Glomerular endothelial cell (primary cell): ENCODE measurements at regions not wholly inside any gene's neighbourhood (a gene's known extent, or its start where the extent isn't known, plus 50 kb on each side); places are given as distances from the start of the nearest gene placed in this dataset.

Experiments
- DNase-seq: peaks from one replicate; pipeline ENCODE4 v3.0.0-alpha.2; 2011; ENCODE audit warnings: low read depth, low spot score; ENCODE audit errors: extremely low read depth

DNA sequence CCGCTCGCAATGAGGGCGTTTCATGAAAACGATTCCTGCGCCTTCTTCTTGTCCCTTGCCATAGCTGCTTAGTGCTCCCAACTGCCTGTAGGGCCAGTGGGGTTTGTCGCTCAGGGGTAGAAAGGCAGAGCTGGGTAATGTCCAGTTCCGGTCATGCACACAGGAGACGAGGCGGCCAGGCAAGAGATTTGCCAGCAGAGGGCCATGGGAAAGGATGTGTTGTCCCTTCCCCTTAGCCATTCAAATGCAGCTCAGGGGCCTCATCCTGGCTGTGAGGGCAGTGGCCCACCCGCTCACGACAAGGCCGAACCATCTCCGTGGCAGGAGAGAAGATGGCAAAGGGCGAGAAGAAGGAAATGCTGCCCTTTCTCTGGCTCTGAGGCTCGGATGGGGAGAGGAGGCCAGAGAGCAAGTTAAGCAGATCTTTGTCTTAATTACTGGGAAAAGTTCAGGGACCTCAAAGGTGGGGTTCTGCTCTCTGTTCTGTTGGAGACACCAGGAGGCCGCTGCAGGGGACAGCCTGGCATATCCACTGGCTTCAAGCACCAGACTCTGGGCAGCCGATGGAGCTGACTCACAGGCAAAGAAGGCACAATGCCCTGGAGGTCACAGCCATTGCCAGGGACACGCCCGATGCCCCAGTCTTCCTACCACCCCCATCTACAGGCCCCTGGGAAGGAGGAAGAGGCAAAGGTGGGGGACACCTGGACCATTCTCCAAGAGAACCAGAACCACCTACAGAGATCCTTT, 534.8 kb upstream of the MGMT start:
- DNase-seq: no peak

DNA sequence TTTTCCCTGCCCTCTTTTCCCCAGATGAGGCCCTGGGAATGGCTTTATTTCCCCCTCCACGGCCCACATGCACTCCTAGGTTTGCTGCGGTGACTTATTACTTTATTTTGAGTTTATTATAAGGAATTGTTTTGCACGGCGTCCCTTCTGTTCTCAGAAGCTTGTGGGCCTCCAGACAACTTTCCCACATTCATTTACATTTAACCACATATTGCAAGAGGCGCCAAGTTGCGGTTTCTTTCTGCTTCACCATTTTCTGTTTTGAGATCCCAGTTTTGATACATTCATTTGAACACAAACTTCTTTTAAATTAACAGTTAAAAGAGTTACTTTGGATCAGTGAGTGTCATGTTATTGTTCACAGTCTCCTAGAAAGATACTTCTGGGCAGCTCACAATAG, 532.5 kb upstream of the MGMT start:
- DNase-seq: no peak

DNA sequence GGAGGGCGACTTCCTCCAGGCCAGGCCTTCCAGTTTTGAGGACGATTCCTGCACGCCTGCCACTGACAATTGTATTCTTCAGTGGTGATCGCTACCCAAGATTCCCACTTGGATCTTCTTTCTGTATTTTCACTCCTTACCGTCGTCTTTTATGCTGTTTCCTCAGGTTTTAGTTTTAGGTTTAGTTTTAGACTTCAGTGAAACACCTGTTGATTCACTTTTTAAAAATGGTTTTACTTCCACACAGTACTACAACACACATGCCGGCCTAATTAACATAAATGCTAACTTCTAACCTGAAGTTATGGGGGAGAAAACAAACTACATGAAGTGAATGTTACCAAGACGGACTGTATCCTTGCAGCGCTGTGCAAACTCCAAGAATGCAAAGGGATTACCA, 530.6 kb upstream of the MGMT start:
- DNase-seq: no peak

DNA sequence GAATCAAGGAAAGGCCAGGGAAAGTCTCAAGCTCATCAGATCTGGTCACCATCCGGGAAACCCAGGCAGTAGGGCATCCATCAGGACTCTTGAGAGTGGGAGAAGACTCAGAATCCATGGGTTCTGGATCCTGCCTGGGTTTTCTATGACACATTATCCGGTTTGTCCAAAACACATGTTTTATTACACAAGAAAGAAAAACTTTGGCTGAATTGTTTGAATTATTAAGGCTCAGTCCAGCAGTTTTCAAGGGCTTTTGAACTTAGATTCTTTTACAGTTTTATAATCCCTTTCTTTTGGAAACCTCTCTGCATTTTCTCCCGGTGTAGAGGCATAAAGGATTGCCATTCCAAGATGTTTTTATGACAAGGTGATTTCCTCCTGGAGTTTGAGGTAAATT, 528.5 kb upstream of the MGMT start:
- DNase-seq: no peak

DNA sequence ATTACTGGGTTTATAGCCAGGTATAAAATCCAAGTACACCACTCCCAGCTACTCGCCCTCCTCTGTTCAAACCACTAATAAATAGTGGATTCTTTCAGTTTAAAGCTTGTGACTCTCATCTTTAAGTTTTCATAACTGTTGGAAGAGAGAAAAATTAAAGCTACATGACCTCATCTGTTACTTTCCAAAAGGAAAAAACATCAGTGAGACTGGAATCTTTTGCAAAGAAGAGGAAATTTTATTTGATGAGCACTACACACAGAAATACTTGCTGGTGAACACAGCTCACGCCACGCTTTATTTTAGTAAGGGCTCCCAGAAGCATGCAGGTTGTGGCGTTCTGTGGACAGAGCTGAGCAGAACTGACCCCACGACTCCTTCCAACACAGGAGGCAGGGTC, 527.0 kb upstream of the MGMT start:
- DNase-seq: no peak

DNA sequence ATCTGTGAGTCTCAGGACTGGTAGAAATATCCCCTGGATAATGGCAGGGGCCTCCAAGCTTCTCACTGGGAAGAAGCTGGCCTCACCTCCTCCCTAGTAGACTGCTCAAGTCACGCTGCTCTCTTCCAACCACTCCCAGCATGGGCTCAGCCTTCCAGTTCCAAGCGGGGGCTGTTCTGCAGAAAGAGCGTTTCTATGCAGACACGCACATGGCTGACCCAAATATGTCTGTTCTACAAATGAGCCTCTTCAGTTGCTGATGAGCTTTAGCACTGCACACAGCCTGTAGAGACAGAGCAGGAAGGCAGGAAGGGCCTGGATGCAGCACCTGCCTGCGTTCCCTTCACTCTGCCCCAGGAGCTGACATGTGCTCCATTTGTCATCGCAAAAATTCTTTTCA, 523.9 kb upstream of the MGMT start:
- no peak for DNase-seq

DNA sequence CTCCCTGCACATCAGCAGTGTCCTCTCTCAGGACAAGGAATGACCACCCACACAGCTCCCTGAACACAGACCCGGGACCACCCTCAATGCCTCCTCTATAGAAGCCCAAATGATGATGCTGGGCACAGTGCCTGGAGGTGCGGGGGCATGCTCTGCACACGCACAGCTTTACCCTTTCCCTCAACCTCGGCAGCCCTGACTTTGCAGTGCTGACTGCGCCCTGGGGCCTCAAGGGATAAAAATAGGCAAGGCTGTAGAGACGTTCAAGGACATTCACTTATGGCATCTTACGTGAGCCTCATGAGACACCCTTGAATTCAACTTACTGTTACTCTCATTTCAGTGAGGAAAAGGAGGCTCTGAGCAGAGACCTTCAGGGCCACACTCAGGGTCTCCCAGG, 521.6 kb upstream of the MGMT start:
- no peak for DNase-seq

DNA sequence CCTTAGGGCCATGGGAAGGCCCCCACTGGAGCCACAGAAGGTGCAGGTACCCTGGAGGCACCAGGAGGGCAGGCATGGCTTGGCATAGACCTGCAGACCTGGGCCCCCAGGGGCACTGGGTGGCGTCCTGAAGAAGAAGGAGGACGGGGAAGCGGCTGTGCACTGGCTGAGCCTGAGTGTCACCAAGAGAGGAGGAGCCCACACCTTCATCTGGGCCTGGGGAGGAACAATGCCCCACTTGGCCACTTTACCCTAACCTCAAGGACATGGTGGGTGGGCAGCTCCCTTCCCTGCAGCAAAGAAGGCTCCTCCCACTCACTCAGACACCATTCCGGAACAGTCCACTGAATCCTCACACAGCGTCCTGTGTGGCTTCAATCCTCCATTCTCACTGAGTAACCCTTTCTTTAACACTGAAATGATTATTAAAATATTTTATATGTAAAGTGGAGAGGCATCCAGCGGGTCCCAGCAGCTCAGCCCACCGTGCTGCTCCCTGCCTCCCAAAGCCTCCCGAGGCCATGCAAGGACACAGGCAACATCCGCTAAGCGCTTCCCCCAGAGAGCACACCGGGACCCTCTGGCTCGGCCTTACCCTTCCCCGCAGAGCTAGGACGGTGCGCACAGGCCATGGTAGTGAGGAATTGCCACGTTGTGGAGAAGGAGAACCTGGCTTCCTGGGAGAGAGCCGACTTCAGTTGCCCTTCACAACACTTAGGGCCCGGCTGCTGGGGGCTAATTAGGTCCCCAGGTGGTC, 516.7 kb upstream of the MGMT start:
- DNase-seq: no peak

DNA sequence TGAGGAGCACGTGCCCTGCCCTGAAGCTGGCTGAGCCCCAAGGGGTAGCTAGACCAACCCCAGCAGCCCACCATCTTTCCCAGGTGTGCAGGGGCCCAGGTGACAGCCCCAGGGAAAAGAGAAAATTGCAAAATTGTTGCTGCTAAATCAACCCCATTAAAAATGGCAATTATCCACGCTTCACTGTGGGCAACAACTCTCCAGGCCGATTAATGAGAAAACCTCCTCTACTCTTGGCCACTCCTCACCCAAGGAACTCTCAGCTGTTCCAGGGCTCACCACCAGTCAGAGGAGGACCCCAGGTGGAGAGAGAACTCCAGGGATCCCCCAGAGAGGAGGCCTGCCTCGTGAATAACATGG, 516.1 kb upstream of the MGMT start:
- DNase-seq: no peak

DNA sequence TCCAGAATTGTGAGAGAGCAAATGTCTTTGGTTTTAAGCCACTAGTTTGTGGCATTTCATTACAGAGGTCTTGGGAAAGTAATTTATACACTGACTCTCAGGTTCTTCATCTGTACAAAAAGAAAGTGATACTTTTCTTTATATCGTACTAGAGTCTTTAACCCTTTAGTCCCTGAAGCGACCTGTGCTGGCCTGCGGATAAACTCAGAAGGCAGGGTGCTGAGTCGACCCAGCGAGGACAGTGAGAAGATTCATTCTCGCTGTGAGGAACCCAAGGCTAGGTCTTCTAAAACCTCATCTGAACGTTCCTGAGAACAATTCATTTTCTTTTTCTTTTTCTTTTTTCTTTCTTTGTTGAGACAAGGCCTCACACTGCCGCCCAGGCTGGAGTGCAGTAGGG, 514.2 kb upstream of the MGMT start:
- DNase-seq: no peak

DNA sequence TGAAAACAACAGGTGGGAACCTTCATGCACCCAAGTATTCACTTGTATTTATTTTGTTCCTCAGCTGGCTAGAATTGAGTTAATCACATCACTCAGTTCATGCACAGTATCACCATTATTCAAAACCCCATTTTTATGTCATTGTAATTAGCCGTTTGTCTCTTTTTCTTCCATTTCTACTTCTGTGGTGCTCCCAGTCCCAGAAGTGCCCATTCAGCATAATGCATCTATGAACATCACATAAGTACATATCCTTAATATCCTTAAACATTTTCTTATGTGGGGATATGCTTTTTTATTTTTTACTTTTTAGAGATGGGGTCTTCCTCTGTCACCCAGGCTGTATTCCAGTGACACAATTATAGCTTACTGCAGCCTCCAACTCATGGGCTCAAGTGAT, 510.9 kb upstream of the MGMT start:
- DNase-seq: no peak

DNA sequence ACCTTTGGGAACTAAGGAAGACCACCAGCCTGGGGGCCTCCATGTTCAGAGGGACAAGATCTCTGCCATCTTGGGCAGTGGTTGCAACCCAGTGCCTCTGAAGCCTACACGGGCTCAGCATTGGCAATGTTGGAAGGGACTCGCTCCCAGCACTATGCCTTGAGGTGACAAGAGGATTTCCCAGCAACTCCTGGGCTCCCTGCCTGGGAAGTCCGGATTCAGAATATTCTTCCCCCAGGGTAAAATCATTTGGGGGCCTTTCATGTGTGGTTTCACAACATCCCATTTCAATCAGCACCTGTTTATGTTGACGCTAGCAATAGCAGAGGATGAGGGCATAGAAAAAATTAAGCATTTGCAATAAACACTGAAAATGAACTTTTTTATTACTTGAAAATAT, 509.8 kb upstream of the MGMT start:
- DNase-seq: no peak

DNA sequence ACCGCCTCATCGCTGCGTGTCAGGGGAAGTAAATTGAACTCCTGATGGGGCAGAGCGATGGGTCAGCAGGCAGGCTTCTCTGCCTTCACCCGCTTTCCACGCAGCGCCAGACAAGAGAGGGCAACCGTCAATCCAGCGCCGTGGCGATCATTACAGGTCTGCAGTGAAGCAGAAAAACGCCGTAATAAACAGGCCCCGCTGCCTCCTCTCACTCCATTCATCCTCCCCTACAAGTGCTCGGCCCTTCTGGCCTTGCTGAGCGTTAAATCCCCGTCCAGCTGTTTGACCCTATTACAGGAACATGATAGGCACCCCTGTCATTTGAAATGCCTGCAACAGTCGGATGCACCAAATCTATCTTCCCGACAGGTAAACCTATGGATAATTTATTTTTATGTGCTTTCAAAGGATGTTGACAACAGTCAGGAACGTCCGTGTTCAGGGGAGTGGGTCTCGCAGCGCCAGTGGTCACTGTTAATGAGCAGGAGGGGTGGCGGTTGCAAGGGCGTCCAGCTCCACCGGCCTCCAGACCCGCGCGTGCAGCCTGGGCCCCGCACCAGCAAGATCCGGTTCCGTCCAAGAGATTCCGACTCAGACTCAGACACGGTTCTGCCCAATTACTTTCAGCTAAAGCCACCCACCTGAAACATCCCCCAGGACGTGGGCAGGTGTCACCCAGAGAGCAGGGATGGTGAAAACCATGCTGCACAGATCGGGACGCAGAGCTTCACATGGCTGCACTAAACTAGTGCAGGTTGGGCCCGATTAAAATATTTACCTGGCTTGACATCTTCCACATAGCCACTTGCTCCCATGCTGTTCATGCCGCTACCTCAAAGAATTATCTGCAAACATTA, 508.0 kb upstream of the MGMT start:
- DNase-seq: no peak

DNA sequence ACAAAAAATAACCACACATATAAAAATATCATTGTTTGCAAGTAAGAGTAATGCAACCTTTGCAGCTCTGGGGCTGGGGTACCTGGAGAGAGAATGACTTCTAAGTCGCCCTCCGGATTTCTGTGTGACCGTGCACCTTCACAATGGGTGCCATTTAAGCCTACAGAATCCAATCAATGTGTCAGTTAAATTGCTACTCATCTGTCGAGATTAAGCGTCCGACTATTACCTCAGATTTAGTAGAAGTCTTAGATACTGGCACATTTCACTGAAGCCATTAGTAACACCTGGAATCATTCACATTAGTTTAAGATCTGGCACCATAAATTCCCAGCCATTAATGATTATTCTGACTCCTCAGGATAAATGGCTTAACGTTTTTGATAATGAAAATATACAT, 507.3 kb upstream of the MGMT start:
- no peak for DNase-seq

DNA sequence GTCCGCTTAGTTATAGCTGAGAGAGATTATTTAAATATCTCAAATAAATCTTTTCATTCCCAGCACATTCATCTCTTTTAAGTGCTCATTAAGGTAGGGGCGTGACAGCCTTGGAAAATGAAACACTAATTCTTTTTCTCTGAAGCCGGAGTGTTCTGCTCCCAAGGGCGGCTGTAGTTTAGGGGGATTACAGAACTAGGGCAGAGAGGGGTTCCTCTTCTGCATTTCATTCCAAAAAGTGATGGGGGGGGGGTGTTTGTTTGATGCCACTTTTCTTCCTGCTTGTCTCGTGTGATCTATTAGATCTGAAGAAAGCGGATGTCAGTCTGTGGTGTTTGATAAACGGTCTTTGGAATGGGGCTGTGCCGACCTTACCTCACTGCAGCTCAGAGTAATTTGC, 506.5 kb upstream of the MGMT start:
- DNase-seq: no peak

DNA sequence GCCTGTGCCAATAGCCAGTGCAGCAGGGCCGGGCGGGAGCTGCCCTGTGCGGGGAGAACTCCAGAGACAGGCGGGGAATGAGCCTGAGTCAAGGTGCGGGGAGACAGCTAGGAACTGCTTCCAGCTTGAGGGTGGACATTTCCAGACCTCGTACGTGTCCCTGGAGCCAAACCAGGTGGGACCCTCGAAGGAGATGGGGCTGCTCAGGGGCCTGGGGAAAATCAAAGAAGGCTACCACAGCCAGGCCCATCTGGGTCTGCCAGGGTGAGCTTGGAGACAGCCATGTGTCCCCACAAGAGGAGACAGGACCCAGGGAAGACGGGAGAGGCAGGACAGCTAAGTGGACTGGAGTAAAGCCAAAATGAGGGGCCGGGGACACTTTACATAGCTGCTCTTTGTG, 504.9 kb upstream of the MGMT start:
- DNase-seq: no peak

DNA sequence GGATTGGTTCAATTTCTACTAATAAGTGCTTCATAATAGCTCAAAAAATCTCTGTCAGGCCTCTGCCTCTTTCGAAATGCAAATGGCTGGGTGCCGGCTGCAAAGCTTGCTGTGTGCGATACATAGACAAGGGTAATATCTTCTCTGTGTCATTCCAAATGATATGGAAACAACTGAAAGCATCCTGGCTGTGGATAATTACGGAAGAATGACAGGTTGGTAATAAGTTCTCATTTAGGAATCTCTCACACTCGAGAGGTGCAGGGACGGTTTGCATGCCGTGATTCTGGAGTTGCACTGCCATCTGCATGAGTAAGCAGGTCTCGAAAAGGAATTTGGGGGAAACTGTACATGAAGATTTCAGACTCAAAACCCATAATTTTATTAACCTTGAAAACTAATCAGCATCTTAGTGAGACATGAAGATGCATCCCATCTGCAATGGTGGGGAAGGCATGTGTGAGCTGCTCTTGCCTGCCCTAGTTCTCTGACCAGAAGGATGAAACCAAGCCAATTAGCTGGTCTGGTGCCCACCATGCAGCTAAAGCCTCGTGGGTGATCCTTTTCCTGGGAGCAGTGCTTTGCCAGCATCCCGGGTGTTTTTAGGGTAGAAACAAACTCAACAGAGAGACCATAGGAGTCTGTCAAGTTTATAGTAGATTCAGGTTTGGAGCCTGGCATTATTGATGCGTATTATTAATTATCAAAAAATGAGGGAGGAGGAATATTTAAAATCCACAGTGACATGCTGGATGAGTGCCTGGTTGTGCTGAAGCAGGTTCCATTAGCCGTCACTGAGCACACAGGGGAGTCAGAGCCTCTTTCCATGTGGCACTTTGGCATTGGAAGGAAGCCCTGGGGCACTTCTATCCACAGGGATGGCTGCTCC, 503.6 kb upstream of the MGMT start:
- DNase-seq: no peak

DNA sequence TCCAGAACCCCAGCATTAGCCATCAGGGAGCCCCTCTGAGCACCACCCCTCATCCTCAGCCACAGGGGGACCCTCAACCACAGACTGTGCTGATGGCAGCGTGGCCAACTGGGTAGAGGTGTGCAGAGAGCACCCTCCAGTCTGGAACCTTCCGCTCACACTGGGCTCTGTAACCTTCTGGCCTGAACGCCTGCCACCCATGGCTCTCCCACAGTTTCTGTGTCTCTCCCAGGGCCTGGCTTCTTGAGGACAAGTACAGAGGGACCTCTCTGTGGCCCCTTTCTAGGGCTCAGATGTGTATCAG, 503.0 kb upstream of the MGMT start:
- no peak for DNase-seq

DNA sequence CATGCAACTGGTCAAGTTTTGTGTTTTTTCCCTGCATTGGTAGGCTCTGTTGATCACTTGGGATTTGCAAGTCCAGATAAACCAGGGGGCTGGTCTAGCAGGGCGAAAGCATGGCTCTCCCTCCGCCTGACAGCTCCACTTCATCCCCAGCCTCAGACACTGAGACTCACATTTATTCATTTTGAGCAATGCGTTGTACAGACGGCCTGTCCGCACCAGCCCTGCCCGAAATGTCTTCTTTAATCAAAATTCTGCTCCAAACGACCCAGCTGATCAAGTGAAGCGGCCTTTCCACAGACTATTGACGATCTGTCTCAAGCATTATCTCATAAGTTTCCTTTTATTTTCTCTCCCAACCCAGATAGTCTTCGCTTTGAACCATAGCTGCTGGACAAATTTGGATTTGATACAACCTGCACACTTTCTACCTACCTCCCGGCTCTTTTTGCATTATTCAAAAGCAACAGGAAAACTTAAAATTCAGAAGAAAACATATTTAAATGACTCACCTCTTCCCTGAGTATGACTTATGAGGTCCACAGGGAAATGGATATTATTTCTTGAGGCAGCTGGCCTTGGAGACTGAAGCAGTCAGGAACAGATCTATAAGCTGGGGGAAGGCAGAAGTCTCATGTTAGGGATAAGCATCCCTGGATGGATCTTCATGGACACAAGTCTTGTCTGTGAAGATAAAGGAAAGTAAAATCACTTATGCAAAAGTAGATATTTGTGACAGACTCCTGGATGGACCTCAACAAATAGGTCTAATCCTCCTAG, 498.9 kb upstream of the MGMT start:
- DNase-seq: no peak

DNA sequence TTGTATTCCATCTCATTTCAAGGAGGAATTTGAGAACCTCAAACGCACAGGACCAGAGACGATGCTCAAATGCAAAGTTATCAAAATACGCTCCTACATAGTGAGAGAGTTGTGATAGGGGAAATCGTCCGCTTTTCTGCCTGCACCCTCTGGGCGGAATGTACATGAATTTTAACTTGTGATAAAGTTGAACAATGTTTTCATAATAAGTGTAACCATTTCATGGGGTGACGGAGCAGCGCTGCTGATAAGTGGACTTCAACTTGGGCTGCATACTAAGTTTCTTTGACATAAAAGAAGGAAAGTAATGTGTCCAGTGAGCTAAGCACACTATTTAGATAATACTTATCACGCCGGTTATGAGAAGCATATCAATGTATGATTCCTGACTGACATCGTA, 497.5 kb upstream of the MGMT start:
- no peak for DNase-seq
